SK-N-SH (cell line): ENCODE measurements at regions not wholly inside any gene's neighbourhood (a gene's known extent, or its start where the extent isn't known, plus 50 kb on each side); places are given as distances from the start of the nearest gene placed in this dataset.

Experiments
- CHD2 ChIP-seq: fragments of 150-350 bp; IDR thresholded peaks from 2 replicates; pipeline ENCODE4 v1.6.1; 2018; ENCODE audit warnings: low read length; ENCODE audit not compliant: partially characterized antibody
- CTCF ChIP-seq: fragments of 200-600 bp; sonication (generic); IDR thresholded peaks from 2 replicates; pipeline ENCODE4 v1.6.1; 2017; ENCODE audit warnings: antibody characterized with exemption, mild to moderate bottlenecking, moderate library complexity
- EP300 ChIP-seq, 2 experiments: IDR thresholded peaks; 2 replicates each; pipeline versions ENCODE4 v1.4.0 to v1.6.1; 2012; ENCODE audit warnings: borderline replicate concordance in 1 of 2, low read depth in 1 of 2, low read length in 1 of 2
- RCOR1 ChIP-seq: fragments of 150-350 bp; IDR thresholded peaks from 2 replicates; pipeline ENCODE4 v1.6.1; 2017; ENCODE audit warnings: antibody characterized with exemption, low read length
- SIN3A ChIP-seq: IDR thresholded peaks from 2 replicates; pipeline ENCODE4 v1.6.1; 2012; ENCODE audit warnings: low read depth, mild to moderate bottlenecking, low read length, moderate library complexity, borderline replicate concordance
- SMC3 ChIP-seq: IDR thresholded peaks from 2 replicates; pipeline ENCODE4 v1.6.1; 2012; ENCODE audit warnings: low read depth, low read length, improper control_type of control experiment
- TAF1 ChIP-seq: IDR thresholded peaks from 2 replicates; pipeline ENCODE4 v1.6.1; 2012; ENCODE audit warnings: low read depth, mild to moderate bottlenecking, low read length, moderate library complexity, borderline replicate concordance
- YY1 ChIP-seq: IDR thresholded peaks from 2 replicates; pipeline ENCODE4 v1.4.0; 2012; ENCODE audit warnings: low read depth, mild to moderate bottlenecking

DNA sequence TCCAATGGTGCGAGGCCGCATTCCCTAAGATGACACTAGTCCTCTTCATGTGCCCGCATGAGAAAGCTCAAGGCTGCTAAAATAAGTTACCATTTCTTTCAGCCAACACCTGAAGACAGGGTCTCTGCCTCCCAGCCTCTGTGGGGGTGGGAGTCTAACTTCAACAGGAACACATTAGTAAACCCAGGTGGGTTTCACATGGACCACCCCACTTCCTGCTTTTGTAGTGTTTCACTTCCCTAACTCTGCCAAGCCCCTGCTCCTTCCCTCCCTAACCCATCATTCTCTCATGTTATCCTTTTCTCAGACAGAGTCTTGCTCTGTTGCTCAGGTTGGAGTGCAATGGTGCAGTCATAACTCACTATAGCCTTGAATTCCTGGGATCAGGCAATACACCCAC lies 783.6 kb downstream of the UQCRFS1 start:
- TF ChIP-seq SMC3, result no peak
- TF ChIP-seq CTCF, result no peak
- no peak for TF ChIP-seq RCOR1
- no peak for TF ChIP-seq YY1
- no peak for TF ChIP-seq TAF1
- TF ChIP-seq EP300 (IDR thresholded peaks at IDR 0.05; ENCODE audit: borderline replicate concordance in 1 of 2, low read depth in 1 of 2, low read length in 1 of 2), result no peak
- TF ChIP-seq SIN3A, result no peak
- TF ChIP-seq CHD2, result no peak
